NT2/D1 (cell line): ENCODE measurements at regions not wholly inside any gene's neighbourhood (a gene's known extent, or its start where the extent isn't known, plus 50 kb on each side); places are given as distances from the start of the nearest gene placed in this dataset.

ENCODE experiments used
- DNase-seq: peaks from one replicate; pipeline ENCODE4 v3.0.0-alpha.2; 2011; ENCODE audit warnings: low read depth, low spot score
- H3K27me3 ChIP-seq: 2 replicates; pipeline ENCODE4 v1.6.0; 2011; ENCODE audit warnings: mild to moderate bottlenecking; ENCODE audit not compliant: insufficient read length, insufficient read depth
- H3K36me3 ChIP-seq: 2 replicates; pipeline ENCODE4 v1.6.1; 2011; ENCODE audit warnings: mild to moderate bottlenecking, low read length, mixed read lengths; ENCODE audit not compliant: insufficient read depth, insufficient read length
- H3K4me1 ChIP-seq: 2 replicates; pipeline ENCODE4 v1.5.1; 2011; ENCODE audit not compliant: insufficient read depth, insufficient read length
- H3K4me3 ChIP-seq: 2 replicates; pipeline ENCODE4 v1.5.1; 2011; ENCODE audit warnings: low read depth; ENCODE audit not compliant: insufficient read length
- H3K9ac ChIP-seq: 2 replicates; pipeline ENCODE4 v1.6.0; 2011; ENCODE audit warnings: low read depth; ENCODE audit not compliant: insufficient read length
- H3K9me3 ChIP-seq: 2 replicates; pipeline ENCODE4 v1.5.1; 2011; ENCODE audit warnings: mild to moderate bottlenecking, low read length; ENCODE audit not compliant: insufficient read depth
- SUZ12 ChIP-seq: IDR thresholded peaks from 2 replicates; pipeline ENCODE4 v1.6.1; 2011; ENCODE audit not compliant: insufficient read length, insufficient read depth; ENCODE audit errors: extremely low read depth
- YY1 ChIP-seq: IDR thresholded peaks from 2 replicates; pipeline ENCODE4 v1.6.1; 2011; ENCODE audit not compliant: insufficient read length, insufficient read depth
- ZNF274 ChIP-seq: IDR thresholded peaks from 2 replicates; pipeline ENCODE4 v1.6.1; 2011; ENCODE audit warnings: mild to moderate bottlenecking, low read depth, low read length

DNA sequence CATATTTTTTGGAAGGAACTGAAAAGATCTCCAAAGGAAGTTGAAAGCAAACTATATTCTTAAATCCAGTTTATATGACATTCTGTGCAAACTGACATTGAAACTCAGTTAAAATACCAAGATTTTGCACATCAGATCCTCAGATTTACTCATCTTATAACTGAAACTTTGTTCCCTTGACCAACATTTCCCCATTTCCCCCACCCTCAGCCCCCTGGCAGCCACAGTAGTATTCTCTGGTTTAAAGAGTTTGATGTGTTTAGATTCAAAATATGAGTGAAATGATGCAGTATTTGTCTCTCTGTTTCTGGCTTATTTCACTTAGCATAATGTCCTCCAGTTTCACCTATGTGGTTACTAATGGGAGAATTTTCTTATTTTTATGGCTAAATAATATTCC is 99.2 kb upstream of the ITGA4 start:
- DNase-seq = no peak
- Histone ChIP-seq H3K9me3 (no peaks in the 10 kb centered on the region), H3K9ac (no peak overlapping the region), H3K4me1 (no peaks in the 10 kb centered on the region), H3K27me3 (no peaks in the 10 kb centered on the region), H3K36me3 (no peaks in the 10 kb centered on the region), H3K4me3 (no peak overlapping the region)
- no peak for TF ChIP-seq YY1

DNA sequence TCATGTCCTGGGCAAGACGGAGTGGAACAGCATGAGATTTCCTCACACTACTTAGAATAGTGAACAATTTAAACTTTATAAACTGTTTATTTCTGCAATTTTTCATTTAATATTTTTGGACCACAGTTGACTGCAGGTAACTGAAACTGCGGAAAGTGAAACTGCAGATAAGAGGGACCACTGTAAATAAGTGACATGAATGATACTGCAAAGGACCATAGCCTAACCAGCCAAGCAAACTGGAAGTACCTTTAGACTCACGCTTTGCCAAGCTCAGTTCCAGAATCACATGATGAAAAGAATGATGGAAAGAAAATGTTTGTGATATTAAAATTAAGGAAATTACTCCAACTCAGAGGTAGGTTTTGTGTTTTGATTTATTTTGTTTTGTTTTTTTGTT is 94.6 kb upstream of the ITGA4 start:
- Histone ChIP-seq H3K36me3 (no peaks in the 10 kb centered on the region), H3K27me3 (no peaks in the 10 kb centered on the region), H3K4me3 (no peak overlapping the region), H3K4me1 (no peaks in the 10 kb centered on the region), H3K9ac (no peak overlapping the region), H3K9me3 (no peaks in the 10 kb centered on the region)
- no peak for TF ChIP-seq ZNF274
- TF ChIP-seq YY1 = no peak
- TF ChIP-seq SUZ12 = no peak
- DNase-seq = no peak

DNA sequence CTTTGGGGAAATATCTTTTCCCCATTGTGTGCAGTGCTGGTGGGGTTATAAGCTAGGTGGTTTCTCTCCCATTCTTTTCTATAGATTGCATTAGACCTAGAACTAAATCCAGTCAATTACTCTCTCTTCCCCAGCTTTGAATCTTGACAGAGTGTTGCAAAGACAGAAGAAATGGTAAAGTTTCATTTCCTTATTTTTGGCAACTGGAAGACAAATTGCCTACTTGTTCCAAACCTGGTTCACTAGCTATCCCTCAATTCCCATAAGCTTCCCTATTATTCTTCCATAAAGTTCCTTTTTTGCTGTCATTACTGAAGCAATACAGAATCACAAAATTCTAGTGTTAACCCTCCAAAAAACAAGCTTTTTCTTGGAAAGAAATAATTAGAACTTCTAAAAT is 94.0 kb upstream of the ITGA4 start:
- no peak for TF ChIP-seq SUZ12
- no peak for TF ChIP-seq YY1
- no peak for TF ChIP-seq ZNF274
- Histone ChIP-seq H3K9me3 (no peaks in the 10 kb centered on the region), H3K4me3 (no peak overlapping the region), H3K9ac (no peak overlapping the region), H3K36me3 (no peaks in the 10 kb centered on the region), H3K27me3 (no peaks in the 10 kb centered on the region), H3K4me1 (no peaks in the 10 kb centered on the region)
- no peak for DNase-seq

DNA sequence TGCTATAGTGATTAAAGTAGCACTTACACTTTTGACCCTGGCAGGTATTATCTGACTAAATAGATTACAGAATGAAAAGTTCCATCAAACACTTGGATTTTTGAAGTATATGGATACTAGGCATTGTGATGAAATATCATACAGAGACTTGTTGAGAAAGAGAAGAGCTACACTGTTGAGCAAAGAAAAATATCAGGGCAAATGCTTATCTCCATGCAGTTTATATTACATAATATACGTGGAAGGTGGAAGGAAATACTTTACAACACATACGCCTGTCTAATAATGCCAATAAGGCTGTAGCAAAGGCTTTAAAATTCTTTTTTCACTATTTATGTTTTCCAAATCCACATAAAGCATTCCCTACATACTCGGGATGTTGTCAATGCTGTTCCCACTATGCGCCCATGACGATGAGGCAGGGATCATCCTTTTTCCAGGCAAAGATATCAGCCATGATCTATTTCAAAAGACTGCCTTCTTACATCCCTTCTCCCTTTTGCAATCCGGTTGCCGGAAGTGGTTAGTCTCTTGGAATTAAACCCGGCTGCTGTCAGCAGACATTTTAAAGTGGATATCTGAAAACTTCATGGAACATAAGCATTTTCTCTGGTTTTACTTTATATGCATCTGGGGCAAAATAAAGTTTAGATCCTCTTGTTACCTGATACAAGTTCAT is 92.6 kb upstream of the ITGA4 start:
- Histone ChIP-seq H3K4me1 (no peaks in the 10 kb centered on the region), H3K9me3 (no peaks in the 10 kb centered on the region), H3K27me3 (no peaks in the 10 kb centered on the region), H3K9ac (no peak overlapping the region), H3K4me3 (no peak overlapping the region), H3K36me3 (no peaks in the 10 kb centered on the region)
- no peak for DNase-seq
- no peak for TF ChIP-seq ZNF274
- TF ChIP-seq SUZ12 = no peak
- no peak for TF ChIP-seq YY1

DNA sequence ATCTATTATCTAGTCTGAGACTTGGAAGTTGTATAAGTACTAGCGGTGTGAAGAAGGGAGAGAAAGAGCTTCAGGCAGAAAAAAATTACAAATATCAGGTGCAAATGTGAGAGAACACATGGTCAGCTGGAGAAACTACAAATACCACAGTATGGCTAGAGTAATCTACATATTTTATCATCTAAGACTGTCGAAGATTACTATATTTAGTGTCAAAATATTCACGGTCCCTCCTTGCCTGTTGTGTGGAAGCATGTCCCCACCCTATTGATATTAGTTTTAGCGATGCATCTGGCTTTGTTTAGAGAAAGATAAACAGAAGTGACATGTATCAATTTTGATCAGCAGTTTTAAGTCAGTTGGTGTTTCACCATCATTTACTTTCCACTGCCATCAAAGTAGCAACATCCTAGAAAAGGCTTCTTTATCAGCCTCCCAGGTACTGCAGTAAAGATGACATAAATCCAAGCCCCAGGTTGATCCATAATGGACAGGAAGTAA is 90.5 kb upstream of the ITGA4 start:
- H3K4me3 ChIP-seq = no peak overlapping the region
- TF ChIP-seq YY1 (no peak), SUZ12 (no peak), ZNF274 (no peak)
- H3K9ac ChIP-seq = no peak overlapping the region
- no peaks in the 10 kb centered on the region for H3K36me3 ChIP-seq
- no peaks in the 10 kb centered on the region for H3K9me3 ChIP-seq
- no peaks in the 10 kb centered on the region for H3K4me1 ChIP-seq
- DNase-seq = no peak
- H3K27me3 ChIP-seq = no peaks in the 10 kb centered on the region

DNA sequence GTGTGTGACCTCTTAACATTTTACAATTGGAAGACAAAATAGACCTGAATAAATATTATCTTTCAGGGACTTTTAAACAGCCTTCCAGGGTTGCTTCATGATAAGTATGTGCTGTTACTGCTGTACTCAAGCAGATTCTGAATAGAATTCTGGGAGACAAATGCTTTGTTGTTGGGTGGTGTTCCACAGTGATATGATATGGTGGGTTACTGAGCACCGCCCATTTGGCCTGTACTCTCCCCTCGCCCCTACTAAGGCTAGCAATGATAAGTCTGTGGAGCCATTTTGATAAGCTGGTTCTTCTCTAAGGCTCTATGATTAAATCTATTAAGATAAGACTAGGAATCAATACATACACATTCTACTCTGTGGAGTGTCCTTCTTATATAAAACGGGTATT is 89.8 kb upstream of the ITGA4 start:
- no peaks in the 10 kb centered on the region for H3K36me3 ChIP-seq
- H3K9ac ChIP-seq = no peak overlapping the region
- no peak overlapping the region for H3K4me3 ChIP-seq
- TF ChIP-seq ZNF274 = no peak
- H3K9me3 ChIP-seq = no peaks in the 10 kb centered on the region
- H3K27me3 ChIP-seq = no peaks in the 10 kb centered on the region
- DNase-seq = no peak
- no peaks in the 10 kb centered on the region for H3K4me1 ChIP-seq

DNA sequence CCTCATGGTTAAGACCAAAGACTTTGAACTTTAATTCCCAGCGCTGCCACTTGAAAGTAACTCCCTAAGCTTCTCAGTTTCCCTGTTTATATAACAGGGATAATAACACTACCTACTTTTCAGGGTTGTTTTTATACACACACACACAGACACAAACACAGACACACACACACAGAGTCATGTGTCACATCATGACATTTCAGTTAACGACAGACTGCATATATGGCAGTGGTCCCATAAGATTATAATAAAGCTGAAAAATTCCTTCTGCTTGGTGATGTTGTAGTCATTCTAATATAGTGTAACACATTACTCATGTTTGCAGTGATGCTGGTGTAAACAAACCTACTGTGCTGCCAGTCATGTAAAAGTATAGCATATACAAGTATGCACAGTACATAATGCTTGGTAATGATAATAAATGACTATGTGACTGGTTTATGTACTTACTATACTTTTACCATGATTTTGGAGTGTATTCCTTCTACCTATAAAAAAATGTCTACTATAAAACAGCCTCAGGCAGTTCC is 89.2 kb upstream of the ITGA4 start:
- TF ChIP-seq ZNF274 (no peak), SUZ12 (no peak), YY1 (no peak)
- no peak overlapping the region for H3K9ac ChIP-seq
- DNase-seq = no peak
- no peak overlapping the region for H3K4me3 ChIP-seq
- no peaks in the 10 kb centered on the region for H3K27me3 ChIP-seq
- no peaks in the 10 kb centered on the region for H3K9me3 ChIP-seq
- H3K36me3 ChIP-seq = no peaks in the 10 kb centered on the region
- no peaks in the 10 kb centered on the region for H3K4me1 ChIP-seq

DNA sequence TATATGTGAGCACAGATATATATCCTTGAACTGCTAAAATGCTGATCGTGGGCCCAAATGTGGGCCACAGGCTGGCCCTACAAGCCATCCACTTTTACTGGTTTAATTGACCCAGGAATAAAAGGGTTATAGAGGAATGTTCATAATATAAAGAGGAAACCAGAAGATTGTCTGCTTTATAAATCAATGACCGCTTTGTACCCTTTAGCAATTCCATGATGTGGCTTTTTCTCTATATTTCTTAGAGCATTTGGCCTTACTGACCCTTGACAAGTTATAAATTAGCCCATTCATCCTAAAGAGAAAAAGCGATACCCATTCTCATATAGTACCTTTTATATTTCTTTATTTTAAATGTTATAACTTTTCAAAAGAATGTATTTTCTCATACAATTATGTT is 87.1 kb upstream of the ITGA4 start:
- Histone ChIP-seq H3K9me3 (no peaks in the 10 kb centered on the region), H3K4me3 (no peak overlapping the region), H3K27me3 (no peaks in the 10 kb centered on the region), H3K36me3 (no peaks in the 10 kb centered on the region), H3K9ac (no peak overlapping the region), H3K4me1 (no peaks in the 10 kb centered on the region)
- no peak for TF ChIP-seq SUZ12
- TF ChIP-seq YY1 = no peak
- no peak for TF ChIP-seq ZNF274
- no peak for DNase-seq
